Endothelial cell of umbilical vein (primary cell): ENCODE measurements at regions not wholly inside any gene's neighbourhood (a gene's known extent, or its start where the extent isn't known, plus 50 kb on each side); places are given as distances from the start of the nearest gene placed in this dataset.

Experiments used
- BruUV-seq: library from RNA; stranded (reverse); fragments of 400-500 nt; replicated peaks from 2 replicates; lab custom pipeline; 2021; lab: Mats Ljungman, UMichigan
- CTCF ChIA-PET: fragments of 300-600, 350-600 bp; sonication (Branson Sonifier 250); formaldehyde crosslinking; loops from one replicate; lab custom pipeline; 2021; ENCODE audit warnings: antibody characterized with exemption, inconsistent platforms; lab: Charles Lee
- POLR2A ChIA-PET: fragments of 300-600, 350-600 bp; sonication (Branson Sonifier 250); formaldehyde crosslinking; loops from one replicate; lab custom pipeline; 2021; ENCODE audit warnings: antibody characterized with exemption, inconsistent platforms; lab: Charles Lee
- DNase-seq: peaks from one replicate; pipeline ENCODE4 v3.0.0-alpha.2; 2011; ENCODE audit warnings: low read depth, low spot score
- FAIRE-seq: peaks from 2 replicates; lab custom pipeline; 2011; peaks lifted over from hg19 to GRCh38; lab: Jason Lieb, UNC
- H2AFZ ChIP-seq: 2 replicates; pipeline ENCODE4 v1.6.0; 2012; ENCODE audit warnings: low read depth, low read length, control low read depth, inconsistent platforms
- H3K27ac ChIP-seq: 2 replicates; pipeline ENCODE4 v1.5.1; 2011; ENCODE audit warnings: low read depth, mild to moderate bottlenecking, control low read depth, low read length, moderate library complexity; ENCODE audit not compliant: insufficient read depth
- H3K27me3 ChIP-seq, 2 experiments: 2 replicates each; pipeline versions ENCODE4 v1.6.0 to v1.6.1; 2011; ENCODE audit warnings: low read length in 2 of 2, mixed read lengths in 1 of 2; ENCODE audit not compliant: control insufficient read depth in 2 of 2, insufficient read depth in 2 of 2
- H3K36me3 ChIP-seq, 2 experiments: 2 replicates in 1 of 2; 3 replicates in 1 of 2; pipeline ENCODE4 v1.5.1; 2011; ENCODE audit warnings: low read length in 2 of 2, mild to moderate bottlenecking in 1 of 2, moderate library complexity in 1 of 2; ENCODE audit not compliant: control insufficient read depth in 2 of 2, insufficient read depth in 2 of 2; ENCODE audit errors: extremely low read depth in 1 of 2
- H3K4me1 ChIP-seq: 3 replicates; pipeline ENCODE4 v1.5.1; 2011; ENCODE audit warnings: mild to moderate bottlenecking, low read length; ENCODE audit not compliant: control insufficient read depth, insufficient read depth; ENCODE audit errors: extremely low read depth
- H3K4me2 ChIP-seq: 2 replicates; pipeline ENCODE4 v1.6.1; 2011; ENCODE audit warnings: low read length, control low read depth, mixed read lengths; ENCODE audit not compliant: insufficient read depth
- H3K4me3 ChIP-seq, 3 experiments: fragments of 200-600 bp in 1 of 3; sonication (generic), shearing (Covaris generic) in 1 of 3; replicated peaks in 1 of 3; 2 replicates each; pipeline ENCODE4 v1.5.1; 2011 to 2016; ENCODE audit warnings: control low read depth in 3 of 3, low read length in 3 of 3, mild to moderate bottlenecking in 2 of 3, inconsistent platforms in 1 of 3, low read depth in 1 of 3, moderate library complexity in 1 of 3; ENCODE audit not compliant: insufficient read depth in 1 of 3
- H3K79me2 ChIP-seq: 2 replicates; pipeline ENCODE4 v1.6.0; 2012; ENCODE audit warnings: low read length, inconsistent platforms; ENCODE audit not compliant: control insufficient read depth, insufficient read depth
- H3K9ac ChIP-seq: replicated peaks from 2 replicates; pipeline ENCODE3; 2011; ENCODE audit warnings: low read length, control low read depth; ENCODE audit not compliant: insufficient read depth; ENCODE audit errors: extremely low read depth
- H3K9me1 ChIP-seq: replicated peaks from 3 replicates; pipeline ENCODE4 v1.6.0; 2011; ENCODE audit warnings: mild to moderate bottlenecking, low read length; ENCODE audit not compliant: control insufficient read depth, insufficient read depth; ENCODE audit errors: extremely low read depth
- H3K9me3 ChIP-seq: replicated peaks from 2 replicates; pipeline ENCODE4 v1.5.1; 2012; ENCODE audit warnings: low read length, inconsistent platforms; ENCODE audit not compliant: control insufficient read depth, insufficient read depth
- H4K20me1 ChIP-seq: replicated peaks from 2 replicates; pipeline ENCODE3; 2011; ENCODE audit warnings: mild to moderate bottlenecking, low read length; ENCODE audit not compliant: control insufficient read depth, insufficient read depth; ENCODE audit errors: extremely low read depth
- EZH2 ChIP-seq: IDR thresholded peaks from 2 replicates; pipeline ENCODE4 v1.6.1; 2012; ENCODE audit warnings: borderline replicate concordance, low read depth, mild to moderate bottlenecking, moderate library complexity, low read length, inconsistent platforms; ENCODE audit not compliant: severe bottlenecking
- FOS ChIP-seq: IDR thresholded peaks from 2 replicates; pipeline ENCODE4 v1.6.1; 2011; ENCODE audit warnings: mild to moderate bottlenecking, low read length, moderate library complexity, borderline replicate concordance; ENCODE audit not compliant: insufficient read depth
- GATA2 ChIP-seq: IDR thresholded peaks from 2 replicates; pipeline ENCODE4 v1.7.0; 2011; ENCODE audit warnings: low read depth, mild to moderate bottlenecking, moderate library complexity, mixed read lengths, low read length; ENCODE audit not compliant: insufficient read length, insufficient read depth
- JUN ChIP-seq: IDR thresholded peaks from 2 replicates; pipeline ENCODE4 v1.6.1; 2011; ENCODE audit warnings: borderline replicate concordance, low read depth; ENCODE audit not compliant: insufficient read length, insufficient read depth
- MYC ChIP-seq: IDR thresholded peaks from one replicate; pipeline ENCODE4 v1.6.1; 2011; ENCODE audit warnings: mild to moderate bottlenecking, low read depth, low read length
- POLR2A ChIP-seq: IDR thresholded peaks from 2 replicates; pipeline ENCODE4 v1.6.1; 2012; ENCODE audit warnings: low read depth, mild to moderate bottlenecking, control low read depth, low read length
- POLR2AphosphoS5 ChIP-seq: IDR thresholded peaks from 2 replicates; pipeline ENCODE4 v1.6.1; 2012; ENCODE audit warnings: low read depth, mild to moderate bottlenecking, control low read depth, low read length, moderate library complexity; ENCODE audit not compliant: insufficient read depth
- dilution Hi-C: fragments of 300-500 bp; cut with MboI; formaldehyde crosslinking; loops from one replicate; pipeline ENCODE4 v1.15.0; 2019; ENCODE audit warnings: low sequenced_read_pairs; ENCODE audit not compliant: extremely low pct_ligation_motif_present
- intact Hi-C: fragments of 100-400 bp; cut with micrococcal nuclease; formaldehyde crosslinking; loops from one replicate; pipeline ENCODE4 v1.10.0; 2022
- TF ChIP-seq, protein P1 (sequence below), 2 donors: IDR thresholded peaks; 1 replicate in 1 of 2; 2 replicates in 1 of 2; pipeline ENCODE4 v1.5.1; 2011; ENCODE audit warnings: low read length in 2 of 2, mild to moderate bottlenecking in 2 of 2, moderate library complexity in 2 of 2, control low read depth in 1 of 2, inconsistent platforms in 1 of 2, low read depth in 1 of 2; ENCODE audit not compliant: insufficient read depth in 1 of 2; ENCODE audit errors: extremely low read depth in 1 of 2
- TF ChIP-seq, protein P2 (sequence below): IDR thresholded peaks from 2 replicates; pipeline ENCODE4 v1.6.1; 2011; ENCODE audit not compliant: insufficient read depth, insufficient read length

DNA sequence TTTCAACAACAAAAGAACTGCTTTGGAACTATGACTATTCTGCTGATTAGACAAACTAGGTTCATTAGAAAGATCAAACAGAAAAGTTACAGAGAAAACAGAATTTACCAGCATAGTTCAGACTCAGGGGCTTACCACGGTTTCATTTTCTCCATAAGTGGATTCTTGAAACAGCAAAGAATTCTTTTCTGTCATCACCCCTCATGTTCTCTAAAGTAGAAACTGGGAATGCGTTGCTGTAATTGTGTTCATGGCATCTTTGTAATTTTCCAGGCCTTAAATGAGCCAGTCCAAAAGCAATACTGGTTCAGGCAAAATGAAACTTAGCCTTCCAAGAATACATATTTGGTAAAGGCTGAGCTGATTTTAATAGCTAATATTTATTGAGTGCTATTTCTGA is 287.8 kb downstream of the CHL1 start:
- Histone ChIP-seq H3K4me1 (no peaks in the 10 kb centered on the region), H3K9me3 (no peaks in the 10 kb centered on the region), H3K4me2 (no peak overlapping the region), H3K9ac (no peak overlapping the region), H3K4me3 (no peak overlapping the region), H3K27me3 (no peaks in the 10 kb centered on the region), H3K9me1 (no peaks in the 10 kb centered on the region), H3K79me2 (no peaks in the 10 kb centered on the region), H3K27ac (no peak overlapping the region), H2AFZ (no peak overlapping the region), H4K20me1 (no peaks in the 10 kb centered on the region), H3K36me3 (no peaks in the 10 kb centered on the region)
- POLR2A ChIA-PET, result no interaction called here
- FAIRE-seq (no peak), DNase-seq (no peak)
- CTCF ChIA-PET, result no interaction called here
- no TSS peak for BruUV-seq
- intact Hi-C loops, result no loop called here
- dilution Hi-C loops, result no loop called here
- TF ChIP-seq, protein P1, sequence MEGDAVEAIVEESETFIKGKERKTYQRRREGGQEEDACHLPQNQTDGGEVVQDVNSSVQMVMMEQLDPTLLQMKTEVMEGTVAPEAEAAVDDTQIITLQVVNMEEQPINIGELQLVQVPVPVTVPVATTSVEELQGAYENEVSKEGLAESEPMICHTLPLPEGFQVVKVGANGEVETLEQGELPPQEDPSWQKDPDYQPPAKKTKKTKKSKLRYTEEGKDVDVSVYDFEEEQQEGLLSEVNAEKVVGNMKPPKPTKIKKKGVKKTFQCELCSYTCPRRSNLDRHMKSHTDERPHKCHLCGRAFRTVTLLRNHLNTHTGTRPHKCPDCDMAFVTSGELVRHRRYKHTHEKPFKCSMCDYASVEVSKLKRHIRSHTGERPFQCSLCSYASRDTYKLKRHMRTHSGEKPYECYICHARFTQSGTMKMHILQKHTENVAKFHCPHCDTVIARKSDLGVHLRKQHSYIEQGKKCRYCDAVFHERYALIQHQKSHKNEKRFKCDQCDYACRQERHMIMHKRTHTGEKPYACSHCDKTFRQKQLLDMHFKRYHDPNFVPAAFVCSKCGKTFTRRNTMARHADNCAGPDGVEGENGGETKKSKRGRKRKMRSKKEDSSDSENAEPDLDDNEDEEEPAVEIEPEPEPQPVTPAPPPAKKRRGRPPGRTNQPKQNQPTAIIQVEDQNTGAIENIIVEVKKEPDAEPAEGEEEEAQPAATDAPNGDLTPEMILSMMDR (IDR thresholded peaks at IDR 0.05; ENCODE audit: extremely low read depth in 1 of 2, insufficient read depth in 1 of 2, low read depth in 1 of 2, low read length in 2 of 2), result no peak
- TF ChIP-seq POLR2A (no peak), MYC (no peak), JUN (no peak), FOS (no peak), GATA2 (no peak), POLR2AphosphoS5 (no peak), EZH2 (no peak)
- TF ChIP-seq, protein P2, sequence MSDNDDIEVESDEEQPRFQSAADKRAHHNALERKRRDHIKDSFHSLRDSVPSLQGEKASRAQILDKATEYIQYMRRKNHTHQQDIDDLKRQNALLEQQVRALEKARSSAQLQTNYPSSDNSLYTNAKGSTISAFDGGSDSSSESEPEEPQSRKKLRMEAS, result no peak
